ENCODE measurements at regions not wholly inside any gene's neighbourhood (a gene's known extent, or its start where the extent isn't known, plus 50 kb on each side); places are given as distances from the start of the nearest gene placed in this dataset.

- Histone ChIP-seq H3K14ac (replicated peaks; ENCODE audit: low read depth, low read length) (no peak overlapping the region), H3K9ac (ENCODE audit: low read depth, low read length) (no peak overlapping the region), H2BK15ac (ENCODE audit: low read depth, low read length) (no peak overlapping the region), H3K4me2 (ENCODE audit: low read depth, low read length) (peak overlapping the region; percentile 43; the same call in 1 of the 2 replicates), H2BK20ac (ENCODE audit: low read depth, low read length) (no peak overlapping the region), H4K20me1 (ENCODE audit: insufficient read depth, low read length) (no peaks in the 10 kb centered on the region), H2AK9ac (replicated peaks; ENCODE audit: low read depth, low read length, poor library complexity) (no peak overlapping the region), H3K4me1 (ENCODE audit: control insufficient read depth, insufficient read depth, low read length) (peaks cover 5% of the 10 kb centered on the region), H3K9me1 (ENCODE audit: insufficient read depth, low read length) (no peaks in the 10 kb centered on the region), H3K4ac (ENCODE audit: low read depth, low read length) (no peak overlapping the region), H3K23ac (ENCODE audit: low read depth, low read length) (no peak overlapping the region), H3K9me3 (ENCODE audit: control insufficient read depth, insufficient read depth, low read length) (no peaks in the 10 kb centered on the region), H3K4me3 (ENCODE audit: insufficient read depth, low read depth, low read length) (no peak overlapping the region; the same call in 1 of the 2 replicates), H2BK5ac (ENCODE audit: low read depth, low read length, poor library complexity, severe bottlenecking) (no peak overlapping the region), H4K5ac (ENCODE audit: low read depth, low read length) (no peak overlapping the region), H2AFZ (replicated peaks; ENCODE audit: low read length, poor library complexity) (peak overlapping the region; percentile 68), H2BK120ac (ENCODE audit: low read depth, low read length) (no peak overlapping the region), H2AK5ac (ENCODE audit: low read depth, low read length) (no peak overlapping the region), H3K18ac (ENCODE audit: low read depth, low read length) (no peak overlapping the region), H4K91ac (ENCODE audit: insufficient read depth, low read depth, low read length) (no peak overlapping the region), H3K79me1 (ENCODE audit: low read depth in 1 of 2, low read length in 2 of 2) (no peaks in the 10 kb centered on the region), H4K8ac (ENCODE audit: low read depth in 2 of 2, low read length in 2 of 2) (no peak overlapping the region), H3K27me3 (ENCODE audit: control insufficient read depth, insufficient read depth, low read length) (peaks cover 56% of the 10 kb centered on the region), H3K56ac (ENCODE audit: extremely low read depth, insufficient read depth, low read length) (no peak overlapping the region), H3K36me3 (ENCODE audit: control insufficient read depth, insufficient read depth, low read length) (no peaks in the 10 kb centered on the region), H3K27ac (ENCODE audit: insufficient read depth, low read length) (no peak overlapping the region)
- intact Hi-C loops (cut with micrococcal nuclease): no loop called here
- no TSS peak for BruUV-seq (replicated peaks)
- no peak for DNase-seq
- in situ Hi-C loops (cut with MboI; ENCODE audit: low sequenced_read_pairs): no loop called here
- no peak for TF ChIP-seq RAD21 (IDR thresholded peaks at IDR 0.05; ENCODE audit: low read length)
- no peak for TF ChIP-seq SMC3 (IDR thresholded peaks at IDR 0.05; ENCODE audit: low read depth, low read length)
- TF ChIP-seq, protein P1, sequence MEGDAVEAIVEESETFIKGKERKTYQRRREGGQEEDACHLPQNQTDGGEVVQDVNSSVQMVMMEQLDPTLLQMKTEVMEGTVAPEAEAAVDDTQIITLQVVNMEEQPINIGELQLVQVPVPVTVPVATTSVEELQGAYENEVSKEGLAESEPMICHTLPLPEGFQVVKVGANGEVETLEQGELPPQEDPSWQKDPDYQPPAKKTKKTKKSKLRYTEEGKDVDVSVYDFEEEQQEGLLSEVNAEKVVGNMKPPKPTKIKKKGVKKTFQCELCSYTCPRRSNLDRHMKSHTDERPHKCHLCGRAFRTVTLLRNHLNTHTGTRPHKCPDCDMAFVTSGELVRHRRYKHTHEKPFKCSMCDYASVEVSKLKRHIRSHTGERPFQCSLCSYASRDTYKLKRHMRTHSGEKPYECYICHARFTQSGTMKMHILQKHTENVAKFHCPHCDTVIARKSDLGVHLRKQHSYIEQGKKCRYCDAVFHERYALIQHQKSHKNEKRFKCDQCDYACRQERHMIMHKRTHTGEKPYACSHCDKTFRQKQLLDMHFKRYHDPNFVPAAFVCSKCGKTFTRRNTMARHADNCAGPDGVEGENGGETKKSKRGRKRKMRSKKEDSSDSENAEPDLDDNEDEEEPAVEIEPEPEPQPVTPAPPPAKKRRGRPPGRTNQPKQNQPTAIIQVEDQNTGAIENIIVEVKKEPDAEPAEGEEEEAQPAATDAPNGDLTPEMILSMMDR (conservative IDR thresholded peaks at IDR 0.05; ENCODE audit: low read depth, low read length): 0 out of 2 replicates have a peak, but pooled peaks have one; percentile 7
- CTCF ChIA-PET: no interaction called here
- POLR2A ChIA-PET (ENCODE audit: unreplicated experiment): no interaction called here
- peak; percentile 36 for ATAC-seq (ENCODE audit: low read depth)
- 6% methylated on average over 30 of the region's 71 CpGs; no CpG with 5 or more reads in 1 of the 2 experiments for WGBS, 2 experiments (ENCODE audit: extremely low coverage in 2 of 2, insufficient read length in 1 of 2)
- dilution Hi-C loops (cut with HindIII; ENCODE audit: low sequenced_read_pairs, unreplicated experiment): no loop called here
These were observed 92.4 kb downstream of the NCR2 start for GRCh38 chr6:41427642-41428335.

Measured in IMR-90 (cell line).